HCT116 (cell line): ENCODE measurements at regions not wholly inside any gene's neighbourhood (a gene's known extent, or its start where the extent isn't known, plus 50 kb on each side); places are given as distances from the start of the nearest gene placed in this dataset.

Experiments used
- CTCF ChIP-seq, 3 experiments: fragments of 200-600 bp in 1 of 3; sonication (generic) in 1 of 3; IDR thresholded peaks in 2 of 3; conservative IDR thresholded peaks in 1 of 3; 2 replicates each; pipeline ENCODE4 v1.5.1; 2012 to 2017; ENCODE audit warnings: low read depth in 2 of 3, low read length in 2 of 3, antibody characterized with exemption in 1 of 3, borderline replicate concordance in 1 of 3, control low read depth in 1 of 3, mild to moderate bottlenecking in 1 of 3, mixed read lengths in 1 of 3, mixed run types in 1 of 3, moderate library complexity in 1 of 3; ENCODE audit not compliant: insufficient read depth in 1 of 3
- POLR2A ChIP-seq: IDR thresholded peaks from 2 replicates; pipeline ENCODE4 v1.7.0; 2011; ENCODE audit warnings: borderline replicate concordance; ENCODE audit not compliant: insufficient read depth, insufficient read length; ENCODE audit errors: extremely low read depth
- POLR2AphosphoS5 ChIP-seq: IDR thresholded peaks from 2 replicates; pipeline ENCODE4 v1.6.1; 2011; ENCODE audit warnings: mild to moderate bottlenecking, low read depth, low read length, moderate library complexity

GRCh38 chr1:4586611-4587160, 67.7 kb upstream of the AJAP1 start:
- TF ChIP-seq CTCF (IDR thresholded peaks at IDR 0.05 in 2 of 3, conservative IDR thresholded peaks at IDR 0.05 in 1 of 3; ENCODE audit: borderline replicate concordance in 1 of 3, insufficient read depth in 1 of 3, low read depth in 2 of 3, low read length in 2 of 3) (no peak), POLR2A (no peak), POLR2AphosphoS5 (no peak)
